Stomach (tissue), 4 donors: ENCODE measurements at regions not wholly inside any gene's neighbourhood (a gene's known extent, or its start where the extent isn't known, plus 50 kb on each side); places are given as distances from the start of the nearest gene placed in this dataset.

Experiments
- CTCF ChIP-seq, 7 experiments: fragments of 450-650 bp in 4 of 7; fragments of 200-600 bp in 3 of 7; sonication (generic) in 3 of 7; IDR thresholded peaks; one replicate each; pipeline ENCODE4 v1.5.1; 2016 to 2019; ENCODE audit warnings: antibody characterized with exemption in 7 of 7, control low read depth in 2 of 7, mild to moderate bottlenecking in 1 of 7
- EP300 ChIP-seq: sonication (generic); formaldehyde crosslinking; IDR thresholded peaks from one replicate; pipeline ENCODE4 v1.6.1; 2017; ENCODE audit warnings: antibody characterized with exemption
- POLR2A ChIP-seq, 4 donors: fragments of 450-650 bp; IDR thresholded peaks; one replicate each; pipeline ENCODE4 v1.6.1; 2016; ENCODE audit warnings: antibody characterized with exemption in 4 of 4, control low read depth in 2 of 4, mild to moderate bottlenecking in 1 of 4, moderate library complexity in 1 of 4
- POLR2AphosphoS5 ChIP-seq, 3 donors: sonication (generic); formaldehyde crosslinking; IDR thresholded peaks; one replicate each; pipeline ENCODE4 v1.6.1; 2016; ENCODE audit warnings: antibody characterized with exemption in 3 of 3

DNA sequence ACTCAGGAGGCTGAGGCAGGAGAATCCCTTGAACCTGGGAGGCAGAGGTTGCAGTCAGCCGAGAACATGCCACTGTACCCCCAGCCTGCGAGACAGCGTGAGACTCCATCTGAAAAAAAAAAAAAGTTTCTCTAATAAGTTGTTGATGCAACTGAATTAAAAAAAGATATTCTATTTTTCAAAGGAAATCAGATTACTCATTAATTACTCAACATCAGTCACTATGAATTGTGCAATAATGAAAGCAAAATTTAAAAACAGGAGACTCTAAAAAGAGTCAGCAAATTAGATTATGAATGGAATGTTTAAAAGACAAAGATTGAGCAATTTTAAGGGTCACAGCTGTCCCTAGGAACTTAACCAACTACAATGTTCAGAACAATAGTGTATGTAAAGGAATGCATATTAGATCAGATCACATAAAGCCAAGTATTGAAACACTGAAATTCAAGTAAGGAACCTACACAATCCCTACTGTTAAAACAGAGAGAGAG is 60.2 kb upstream of the SLC4A7 start:
- TF ChIP-seq POLR2AphosphoS5 (IDR thresholded peaks at IDR 0.05) (no peak), POLR2A (IDR thresholded peaks at IDR 0.05) (no peak), CTCF (IDR thresholded peaks at IDR 0.05) (no peak), EP300 (no peak)
